Activated CD8-positive, alpha-beta T cell treated with anti-CD3 and anti-CD28 coated beads for 36 hours (primary cell): ENCODE measurements at regions not wholly inside any gene's neighbourhood (a gene's known extent, or its start where the extent isn't known, plus 50 kb on each side); places are given as distances from the start of the nearest gene placed in this dataset.

ENCODE experiments used
- ATAC-seq: fragments of 200-7000 bp; cut with Tn5 transposase; one replicate; pipeline ENCODE4 v1.10.0; 2021; ENCODE audit warnings: mild to moderate bottlenecking, moderate library complexity
- CTCF ChIA-PET: fragments of 350-600 bp; sonication (Branson Sonifier 250); formaldehyde crosslinking; loops from one replicate; lab custom pipeline; 2021; ENCODE audit warnings: antibody characterized with exemption; lab: Charles Lee
- POLR2A ChIA-PET: fragments of 350-600 bp; sonication (Branson Sonifier 250); formaldehyde crosslinking; loops from one replicate; lab custom pipeline; 2021; ENCODE audit warnings: antibody characterized with exemption; lab: Charles Lee
- DNase-seq: peaks from one replicate; pipeline ENCODE4 v3.0.0-alpha.2; 2020
- H3K27ac Mint-ChIP-seq: one replicate; pipeline ENCODE4 v1.8.0; 2021; ENCODE audit warnings: mild to moderate bottlenecking, mixed read lengths
- H3K27me3 Mint-ChIP-seq: one replicate; pipeline ENCODE4 v1.8.0; 2021; ENCODE audit warnings: mixed read lengths
- H3K36me3 Mint-ChIP-seq: one replicate; pipeline ENCODE4 v1.8.0; 2021; ENCODE audit warnings: low read depth, mixed read lengths
- H3K4me1 Mint-ChIP-seq: one replicate; pipeline ENCODE4 v1.8.0; 2021; ENCODE audit warnings: low read depth, mixed read lengths
- H3K4me3 Mint-ChIP-seq: one replicate; pipeline ENCODE4 v1.8.0; 2021; ENCODE audit warnings: mild to moderate bottlenecking, moderate library complexity, mixed read lengths
- H3K9me3 Mint-ChIP-seq: one replicate; pipeline ENCODE4 v1.8.0; 2021; ENCODE audit warnings: mixed read lengths
- intact Hi-C: fragments of 100-400 bp; cut with micrococcal nuclease; formaldehyde crosslinking; loops from one replicate; pipeline ENCODE4 v1.10.0; 2022
- TF ChIP-seq, protein P1 (sequence below): fragments of 200-600 bp; IDR thresholded peaks from one replicate; pipeline ENCODE4 v1.8.0; 2022; ENCODE audit warnings: antibody characterized with exemption, mild to moderate bottlenecking

DNA sequence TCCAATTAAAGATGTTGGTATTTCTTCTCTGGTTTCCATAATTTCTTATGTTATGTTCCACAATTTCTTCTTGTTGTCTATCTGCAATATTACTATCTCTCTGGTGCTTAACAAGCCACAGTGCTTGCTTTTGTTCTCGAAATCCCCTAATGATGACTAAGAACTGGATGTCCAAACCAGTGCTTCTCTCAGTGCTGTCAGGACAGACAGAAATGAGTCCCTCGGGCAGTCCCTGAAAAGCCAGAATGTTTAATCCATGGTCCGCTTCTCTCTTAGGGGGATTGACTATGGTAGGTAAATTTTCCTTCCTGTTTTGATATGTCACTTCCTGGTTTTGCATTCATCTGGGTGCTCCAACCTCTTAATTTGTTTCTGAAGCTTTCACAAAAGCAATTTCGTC lies 321.6 kb upstream of the PCDH10 start:
- H3K9me3 Mint-ChIP-seq = peaks cover 3% of the 10 kb centered on the region
- H3K36me3 Mint-ChIP-seq = no peaks in the 10 kb centered on the region
- ChIA-PET POLR2A (no interaction called here), CTCF (no interaction called here)
- no peaks in the 10 kb centered on the region for H3K4me1 Mint-ChIP-seq
- TF ChIP-seq, protein P1, sequence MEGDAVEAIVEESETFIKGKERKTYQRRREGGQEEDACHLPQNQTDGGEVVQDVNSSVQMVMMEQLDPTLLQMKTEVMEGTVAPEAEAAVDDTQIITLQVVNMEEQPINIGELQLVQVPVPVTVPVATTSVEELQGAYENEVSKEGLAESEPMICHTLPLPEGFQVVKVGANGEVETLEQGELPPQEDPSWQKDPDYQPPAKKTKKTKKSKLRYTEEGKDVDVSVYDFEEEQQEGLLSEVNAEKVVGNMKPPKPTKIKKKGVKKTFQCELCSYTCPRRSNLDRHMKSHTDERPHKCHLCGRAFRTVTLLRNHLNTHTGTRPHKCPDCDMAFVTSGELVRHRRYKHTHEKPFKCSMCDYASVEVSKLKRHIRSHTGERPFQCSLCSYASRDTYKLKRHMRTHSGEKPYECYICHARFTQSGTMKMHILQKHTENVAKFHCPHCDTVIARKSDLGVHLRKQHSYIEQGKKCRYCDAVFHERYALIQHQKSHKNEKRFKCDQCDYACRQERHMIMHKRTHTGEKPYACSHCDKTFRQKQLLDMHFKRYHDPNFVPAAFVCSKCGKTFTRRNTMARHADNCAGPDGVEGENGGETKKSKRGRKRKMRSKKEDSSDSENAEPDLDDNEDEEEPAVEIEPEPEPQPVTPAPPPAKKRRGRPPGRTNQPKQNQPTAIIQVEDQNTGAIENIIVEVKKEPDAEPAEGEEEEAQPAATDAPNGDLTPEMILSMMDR = no peak
- DNase-seq = no peak
- no peaks in the 10 kb centered on the region for H3K27me3 Mint-ChIP-seq
- no peak overlapping the region for H3K4me3 Mint-ChIP-seq
- no peak overlapping the region for H3K27ac Mint-ChIP-seq
- no peak for ATAC-seq
- intact Hi-C loops = no loop called here

DNA sequence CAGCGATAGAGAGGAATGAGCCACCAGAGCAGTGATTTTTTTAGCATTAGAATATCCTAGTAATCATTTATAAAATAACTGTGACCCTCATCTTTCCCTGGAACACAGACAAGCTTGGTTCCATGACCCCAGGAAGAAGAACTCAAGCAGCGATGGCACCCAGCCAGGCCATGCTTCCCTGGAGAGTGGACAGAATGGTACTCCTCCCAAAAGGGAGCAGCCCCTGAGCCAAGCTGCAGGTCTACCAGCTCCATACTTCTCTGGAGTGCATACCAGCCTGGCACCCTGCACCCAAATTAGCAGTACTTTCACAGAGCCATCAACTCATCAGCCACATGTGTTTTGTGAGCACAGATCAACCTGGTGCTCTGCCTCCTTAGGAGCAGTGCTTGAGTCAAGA lies 310.9 kb upstream of the PCDH10 start:
- TF ChIP-seq, protein P1 = no peak
- Mint-ChIP-seq H3K36me3 (no peaks in the 10 kb centered on the region), H3K9me3 (peaks cover 20% of the 10 kb centered on the region), H3K4me1 (no peaks in the 10 kb centered on the region), H3K4me3 (no peak overlapping the region), H3K27ac (no peak overlapping the region), H3K27me3 (no peaks in the 10 kb centered on the region)
- CTCF ChIA-PET = no interaction called here
- intact Hi-C loops = no loop called here
- ATAC-seq (no peak), DNase-seq (no peak)
- POLR2A ChIA-PET = no interaction called here

DNA sequence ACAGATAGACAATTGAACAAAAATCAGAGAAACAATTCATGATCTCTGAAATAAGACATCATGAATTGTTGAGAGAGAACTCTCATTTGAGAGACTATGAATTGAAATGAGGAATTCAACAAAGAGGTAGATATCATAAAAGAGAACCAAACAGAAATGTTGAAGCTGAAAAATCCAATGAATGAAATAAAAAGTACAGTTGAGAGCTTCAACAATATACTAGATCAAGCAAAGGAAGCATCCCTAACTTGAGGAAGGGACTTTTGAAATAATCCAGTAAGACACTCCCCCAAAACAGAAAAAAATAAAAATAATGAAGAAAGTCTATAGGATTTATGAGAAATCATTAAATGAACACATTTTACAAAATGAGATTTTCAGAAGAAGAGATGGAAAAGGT lies 310.0 kb upstream of the PCDH10 start:
- no peak overlapping the region for H3K4me3 Mint-ChIP-seq
- no peak overlapping the region for H3K27ac Mint-ChIP-seq
- ChIA-PET CTCF (no interaction called here), POLR2A (no interaction called here)
- intact Hi-C loops = no loop called here
- H3K9me3 Mint-ChIP-seq = peaks cover 20% of the 10 kb centered on the region
- ATAC-seq (no peak), DNase-seq (no peak)
- TF ChIP-seq, protein P1 = no peak
- no peaks in the 10 kb centered on the region for H3K4me1 Mint-ChIP-seq
- no peaks in the 10 kb centered on the region for H3K27me3 Mint-ChIP-seq
- no peaks in the 10 kb centered on the region for H3K36me3 Mint-ChIP-seq

DNA sequence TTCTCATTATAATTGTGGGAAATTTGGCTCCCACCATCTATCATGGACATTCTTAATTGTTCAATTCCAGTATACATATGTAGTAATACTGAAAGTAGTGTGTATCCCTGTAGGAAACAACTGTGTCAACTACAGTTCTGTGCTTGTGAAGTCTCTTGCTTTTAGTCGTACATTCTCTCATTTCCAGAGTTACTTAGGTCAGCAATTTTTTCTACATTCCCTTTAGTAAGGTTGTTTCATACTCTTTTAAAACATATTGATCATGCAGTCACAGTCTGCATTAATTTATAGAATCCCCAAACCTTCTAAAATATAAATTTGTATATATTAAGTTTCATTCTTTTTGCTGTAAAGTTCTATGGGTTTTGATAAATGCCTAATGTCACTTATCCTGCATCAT lies 289.2 kb upstream of the PCDH10 start:
- H3K9me3 Mint-ChIP-seq = peaks cover 2% of the 10 kb centered on the region

DNA sequence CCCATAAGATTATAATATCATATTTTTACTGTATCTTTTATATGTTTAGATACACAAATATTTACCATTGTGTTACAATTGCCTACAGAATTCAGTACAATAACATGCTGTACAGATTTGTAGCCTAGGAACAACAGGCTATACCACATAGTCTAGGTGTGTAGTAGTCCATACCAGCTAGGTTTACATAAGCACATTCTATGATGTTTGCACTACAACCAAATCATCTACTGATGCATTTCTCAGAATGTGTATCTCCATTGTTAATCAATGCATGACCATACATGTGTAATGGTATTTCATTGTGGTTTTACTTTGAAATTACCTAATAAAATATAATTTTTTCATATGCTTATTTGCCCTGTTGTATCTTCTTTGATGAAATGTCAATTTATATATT lies 288.1 kb upstream of the PCDH10 start:
- ATAC-seq (no peak), DNase-seq (no peak)
- H3K27me3 Mint-ChIP-seq = no peaks in the 10 kb centered on the region
- no peak overlapping the region for H3K27ac Mint-ChIP-seq
- no peaks in the 10 kb centered on the region for H3K36me3 Mint-ChIP-seq
- intact Hi-C loops = no loop called here
- H3K9me3 Mint-ChIP-seq = peaks cover 2% of the 10 kb centered on the region
- no peak overlapping the region for H3K4me3 Mint-ChIP-seq
- POLR2A ChIA-PET = no interaction called here
- CTCF ChIA-PET = no interaction called here
- TF ChIP-seq, protein P1 = no peak
- H3K4me1 Mint-ChIP-seq = no peaks in the 10 kb centered on the region

More for the DNA sequence above, 289.2 kb upstream of the PCDH10 start:
- H3K27me3 Mint-ChIP-seq = no peaks in the 10 kb centered on the region
- TF ChIP-seq, protein P1 = no peak
- POLR2A ChIA-PET = no interaction called here
- intact Hi-C loops = no loop called here
- H3K36me3 Mint-ChIP-seq = no peaks in the 10 kb centered on the region
- H3K4me1 Mint-ChIP-seq = no peaks in the 10 kb centered on the region
- CTCF ChIA-PET = no interaction called here
- no peak overlapping the region for H3K4me3 Mint-ChIP-seq
- ATAC-seq = no peak
- H3K27ac Mint-ChIP-seq = no peak overlapping the region
- no peak for DNase-seq
